ENCODE measurements at regions not wholly inside any gene's neighbourhood (a gene's known extent, or its start where the extent isn't known, plus 50 kb on each side); places are given as distances from the start of the nearest gene placed in this dataset.

- H3K4me1 Mint-ChIP-seq (ENCODE audit: low read depth) = no peaks in the 10 kb centered on the region
- no peaks in the 10 kb centered on the region for H3K9me3 Mint-ChIP-seq (ENCODE audit: low read depth)
- TF ChIP-seq CTCF (IDR thresholded peaks at IDR 0.05; ENCODE audit: unreplicated experiment) = no peak
- no peaks in the 10 kb centered on the region for H3K36me3 Mint-ChIP-seq (ENCODE audit: insufficient read depth)
- no peaks in the 10 kb centered on the region for H3K27me3 Mint-ChIP-seq
- no peak overlapping the region for H3K27ac Mint-ChIP-seq
- DNase-seq (ENCODE audit: low spot score, unreplicated experiment) = no peak
- H3K4me3 Mint-ChIP-seq (ENCODE audit: low read depth) = no peak overlapping the region
These were observed 1494.5 kb downstream of the TECRL start for GRCh38 chr4:62914758-62915157.

- Mint-ChIP-seq H3K36me3 (ENCODE audit: insufficient read depth) (no peaks in the 10 kb centered on the region), H3K4me1 (ENCODE audit: low read depth) (no peaks in the 10 kb centered on the region), H3K27me3 (no peaks in the 10 kb centered on the region), H3K9me3 (ENCODE audit: low read depth) (no peaks in the 10 kb centered on the region), H3K27ac (no peak overlapping the region), H3K4me3 (ENCODE audit: low read depth) (no peak overlapping the region)
- no peak for TF ChIP-seq CTCF (IDR thresholded peaks at IDR 0.05; ENCODE audit: unreplicated experiment)
- DNase-seq (ENCODE audit: low spot score, unreplicated experiment) = no peak
These were observed 1496.2 kb downstream of the TECRL start for GRCh38 chr4:62913065-62913464.

GRCh38 chr4:62912531-62912930, 1496.7 kb downstream of the TECRL start:
- Mint-ChIP-seq H3K36me3 (ENCODE audit: insufficient read depth) (no peaks in the 10 kb centered on the region), H3K27me3 (no peaks in the 10 kb centered on the region), H3K27ac (no peak overlapping the region), H3K4me1 (ENCODE audit: low read depth) (no peaks in the 10 kb centered on the region), H3K9me3 (ENCODE audit: low read depth) (no peaks in the 10 kb centered on the region), H3K4me3 (ENCODE audit: low read depth) (no peak overlapping the region)
- TF ChIP-seq CTCF (IDR thresholded peaks at IDR 0.05; ENCODE audit: unreplicated experiment) = no peak
- DNase-seq (ENCODE audit: low spot score, unreplicated experiment) = no peak

GRCh38 chr4:62909238-62909637, 1500.0 kb downstream of the TECRL start:
- Mint-ChIP-seq H3K4me1 (ENCODE audit: low read depth) (no peaks in the 10 kb centered on the region), H3K36me3 (ENCODE audit: insufficient read depth) (no peaks in the 10 kb centered on the region), H3K9me3 (ENCODE audit: low read depth) (no peaks in the 10 kb centered on the region), H3K27ac (no peak overlapping the region), H3K27me3 (no peaks in the 10 kb centered on the region), H3K4me3 (ENCODE audit: low read depth) (no peak overlapping the region)
- no peak for DNase-seq (ENCODE audit: low spot score, unreplicated experiment)
- no peak for TF ChIP-seq CTCF (IDR thresholded peaks at IDR 0.05; ENCODE audit: unreplicated experiment)

GRCh38 chr4:62901101-62901500, 1508.1 kb downstream of the TECRL start:
- no peak overlapping the region for H3K27ac Mint-ChIP-seq
- H3K27me3 Mint-ChIP-seq = no peaks in the 10 kb centered on the region
- no peaks in the 10 kb centered on the region for H3K4me1 Mint-ChIP-seq (ENCODE audit: low read depth)
- DNase-seq (ENCODE audit: low spot score, unreplicated experiment) = no peak
- no peaks in the 10 kb centered on the region for H3K9me3 Mint-ChIP-seq (ENCODE audit: low read depth)
- H3K4me3 Mint-ChIP-seq (ENCODE audit: low read depth) = no peak overlapping the region
- no peak for TF ChIP-seq CTCF (IDR thresholded peaks at IDR 0.05; ENCODE audit: unreplicated experiment)
- H3K36me3 Mint-ChIP-seq (ENCODE audit: insufficient read depth) = no peaks in the 10 kb centered on the region
